ENCODE measurements at regions not wholly inside any gene's neighbourhood (a gene's known extent, or its start where the extent isn't known, plus 50 kb on each side); places are given as distances from the start of the nearest gene placed in this dataset.

DNA sequence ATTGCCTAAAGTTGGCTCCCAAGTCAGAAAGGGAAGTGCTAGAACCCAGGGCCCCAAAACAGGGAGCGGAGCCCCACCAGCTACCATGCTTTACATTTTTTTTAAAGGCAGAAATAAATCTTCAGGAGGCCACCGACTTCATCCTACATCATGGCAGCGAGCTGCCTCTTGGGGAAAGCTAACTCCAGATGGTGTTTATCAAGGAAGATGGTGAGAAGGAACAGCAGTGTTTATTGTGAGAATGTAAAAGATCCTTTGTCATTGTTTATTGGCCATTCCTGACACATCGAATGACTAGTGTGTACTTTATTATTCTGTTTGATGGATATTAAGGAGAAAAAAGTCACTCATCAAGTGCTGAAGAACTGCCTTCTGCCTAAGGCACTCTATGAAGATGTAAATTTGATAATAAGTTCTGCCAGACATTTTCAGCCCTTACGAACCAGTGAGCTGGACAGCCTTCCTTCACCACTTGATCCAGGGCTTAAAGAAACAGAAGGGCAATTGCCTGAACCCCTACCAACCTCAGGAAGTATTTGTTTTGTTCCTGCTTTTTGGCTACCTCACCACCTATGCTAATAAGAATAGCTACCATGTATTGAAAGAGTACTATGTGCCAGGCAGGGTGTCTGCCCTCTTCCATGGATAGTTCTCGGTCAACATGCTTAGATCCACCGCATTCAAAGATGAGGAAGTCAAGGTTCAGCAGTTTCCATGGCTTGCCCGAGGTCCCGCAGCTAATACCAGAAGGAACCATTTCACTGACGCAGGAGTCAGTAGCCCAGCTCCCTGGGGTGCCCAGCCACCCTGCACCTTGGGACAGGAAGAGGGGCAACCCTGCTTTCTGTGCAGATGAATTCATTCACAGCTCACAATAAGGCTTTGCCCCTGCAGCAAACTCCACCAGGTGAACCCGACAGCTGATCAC, 194.7 kb upstream of the RREB1 start:
- TF ChIP-seq ZNF23 (tag by site-specific recombination; IDR thresholded peaks at IDR 0.05; ENCODE audit: borderline replicate concordance) (no peak), ZBTB17 (tag by site-specific recombination; IDR thresholded peaks at IDR 0.05) (no peak), MZF1 (tag by site-specific recombination; IDR thresholded peaks at IDR 0.05; ENCODE audit: borderline replicate concordance) (no peak), ZNF664 (tag by site-specific recombination; IDR thresholded peaks at IDR 0.05) (no peak), ZNF600 (tag by site-specific recombination; IDR thresholded peaks at IDR 0.05) (no peak), ZNF214 (tag by site-specific recombination; IDR thresholded peaks at IDR 0.05; ENCODE audit: borderline replicate concordance) (no peak), ZBTB8A (tag by site-specific recombination; IDR thresholded peaks at IDR 0.05) (no peak), ZNF10 (tag by site-specific recombination; IDR thresholded peaks at IDR 0.05) (no peak), KLF1 (tag by site-specific recombination; IDR thresholded peaks at IDR 0.05) (no peak), ZNF48 (tag by site-specific recombination; IDR thresholded peaks at IDR 0.05) (no peak)
- TF ChIP-seq, protein P1, sequence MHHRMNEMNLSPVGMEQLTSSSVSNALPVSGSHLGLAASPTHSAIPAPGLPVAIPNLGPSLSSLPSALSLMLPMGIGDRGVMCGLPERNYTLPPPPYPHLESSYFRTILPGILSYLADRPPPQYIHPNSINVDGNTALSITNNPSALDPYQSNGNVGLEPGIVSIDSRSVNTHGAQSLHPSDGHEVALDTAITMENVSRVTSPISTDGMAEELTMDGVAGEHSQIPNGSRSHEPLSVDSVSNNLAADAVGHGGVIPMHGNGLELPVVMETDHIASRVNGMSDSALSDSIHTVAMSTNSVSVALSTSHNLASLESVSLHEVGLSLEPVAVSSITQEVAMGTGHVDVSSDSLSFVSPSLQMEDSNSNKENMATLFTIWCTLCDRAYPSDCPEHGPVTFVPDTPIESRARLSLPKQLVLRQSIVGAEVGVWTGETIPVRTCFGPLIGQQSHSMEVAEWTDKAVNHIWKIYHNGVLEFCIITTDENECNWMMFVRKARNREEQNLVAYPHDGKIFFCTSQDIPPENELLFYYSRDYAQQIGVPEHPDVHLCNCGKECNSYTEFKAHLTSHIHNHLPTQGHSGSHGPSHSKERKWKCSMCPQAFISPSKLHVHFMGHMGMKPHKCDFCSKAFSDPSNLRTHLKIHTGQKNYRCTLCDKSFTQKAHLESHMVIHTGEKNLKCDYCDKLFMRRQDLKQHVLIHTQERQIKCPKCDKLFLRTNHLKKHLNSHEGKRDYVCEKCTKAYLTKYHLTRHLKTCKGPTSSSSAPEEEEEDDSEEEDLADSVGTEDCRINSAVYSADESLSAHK (tag by site-specific recombination; IDR thresholded peaks at IDR 0.05), result no peak
- TF ChIP-seq, protein P2, sequence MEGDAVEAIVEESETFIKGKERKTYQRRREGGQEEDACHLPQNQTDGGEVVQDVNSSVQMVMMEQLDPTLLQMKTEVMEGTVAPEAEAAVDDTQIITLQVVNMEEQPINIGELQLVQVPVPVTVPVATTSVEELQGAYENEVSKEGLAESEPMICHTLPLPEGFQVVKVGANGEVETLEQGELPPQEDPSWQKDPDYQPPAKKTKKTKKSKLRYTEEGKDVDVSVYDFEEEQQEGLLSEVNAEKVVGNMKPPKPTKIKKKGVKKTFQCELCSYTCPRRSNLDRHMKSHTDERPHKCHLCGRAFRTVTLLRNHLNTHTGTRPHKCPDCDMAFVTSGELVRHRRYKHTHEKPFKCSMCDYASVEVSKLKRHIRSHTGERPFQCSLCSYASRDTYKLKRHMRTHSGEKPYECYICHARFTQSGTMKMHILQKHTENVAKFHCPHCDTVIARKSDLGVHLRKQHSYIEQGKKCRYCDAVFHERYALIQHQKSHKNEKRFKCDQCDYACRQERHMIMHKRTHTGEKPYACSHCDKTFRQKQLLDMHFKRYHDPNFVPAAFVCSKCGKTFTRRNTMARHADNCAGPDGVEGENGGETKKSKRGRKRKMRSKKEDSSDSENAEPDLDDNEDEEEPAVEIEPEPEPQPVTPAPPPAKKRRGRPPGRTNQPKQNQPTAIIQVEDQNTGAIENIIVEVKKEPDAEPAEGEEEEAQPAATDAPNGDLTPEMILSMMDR (tag by site-specific recombination; IDR thresholded peaks at IDR 0.05), result no peak

Data from HEK293 (cell line).